ENCODE measurements at regions not wholly inside any gene's neighbourhood (a gene's known extent, or its start where the extent isn't known, plus 50 kb on each side); places are given as distances from the start of the nearest gene placed in this dataset.

- DNase-seq (ENCODE audit: low read depth): no peak
- no peak for TF ChIP-seq CTCF (conservative IDR thresholded peaks at IDR 0.05; ENCODE audit: low read depth, low read length)
- H3K4me3 ChIP-seq (ENCODE audit: low read length): no peak overlapping the region
These were observed 59.2 kb upstream of the GATB start for GRCh38 chr4:151820004-151820403.

- no peak overlapping the region for H3K4me3 ChIP-seq (ENCODE audit: low read length)
- TF ChIP-seq CTCF (conservative IDR thresholded peaks at IDR 0.05; ENCODE audit: low read depth, low read length): no peak
- DNase-seq (ENCODE audit: low read depth): no peak
These were observed 50.6 kb upstream of the GATB start for GRCh38 chr4:151811403-151811802.

All from retinal pigment epithelial cell (primary cell).